Nephron progenitor cell (in vitro differentiated cells): ENCODE measurements at regions not wholly inside any gene's neighbourhood (a gene's known extent, or its start where the extent isn't known, plus 50 kb on each side); places are given as distances from the start of the nearest gene placed in this dataset.

Experiments
- DNase-seq: peaks from one replicate; pipeline ENCODE4 v3.0.0; 2021
- H3K27ac Mint-ChIP-seq: 2 replicates; pipeline ENCODE4 v1.8.0; 2021; ENCODE audit warnings: mild to moderate bottlenecking, moderate library complexity, mixed read lengths
- H3K27me3 Mint-ChIP-seq: 2 replicates; pipeline ENCODE4 v1.8.0; 2021; ENCODE audit warnings: mild to moderate bottlenecking, low read depth, mixed read lengths; ENCODE audit not compliant: poor library complexity
- H3K36me3 Mint-ChIP-seq: 2 replicates; pipeline ENCODE4 v1.8.0; 2021; ENCODE audit warnings: low read depth, mixed read lengths
- H3K4me1 Mint-ChIP-seq: 2 replicates; pipeline ENCODE4 v1.8.0; 2021; ENCODE audit warnings: mixed read lengths
- H3K4me3 Mint-ChIP-seq: 2 replicates; pipeline ENCODE4 v1.8.0; 2021; ENCODE audit warnings: mild to moderate bottlenecking, moderate library complexity, mixed read lengths
- H3K9me3 Mint-ChIP-seq: 2 replicates; pipeline ENCODE4 v1.8.0; 2021; ENCODE audit warnings: mild to moderate bottlenecking, moderate library complexity, mixed read lengths
- TF ChIP-seq, protein P1 (sequence below): fragments of 200-600 bp; sonication (generic); IDR thresholded peaks from 2 replicates; pipeline ENCODE4 v1.5.0; 2021; ENCODE audit warnings: antibody characterized with exemption

DNA sequence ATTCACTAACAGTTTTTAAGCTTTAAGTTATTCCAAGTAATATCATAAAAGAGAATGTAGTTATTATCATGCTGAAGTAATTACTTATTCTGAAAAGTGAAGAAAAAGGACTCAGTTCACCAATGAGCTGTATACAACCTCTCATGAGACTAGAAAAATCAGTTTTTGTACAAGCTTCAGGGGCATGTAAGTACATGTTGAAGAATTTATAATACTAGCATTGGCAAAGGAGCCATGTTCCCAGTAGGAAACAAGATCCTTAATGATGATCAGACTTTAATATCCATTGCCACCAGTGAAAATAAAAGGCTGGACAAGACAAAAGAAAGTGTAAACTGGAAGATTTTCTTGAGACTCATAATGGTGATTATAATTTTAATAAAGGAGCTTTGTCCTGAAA, 532.8 kb downstream of the PLOD2 start:
- Mint-ChIP-seq H3K4me1 (no peaks in the 10 kb centered on the region), H3K27me3 (no peaks in the 10 kb centered on the region), H3K9me3 (peaks cover 31% of the 10 kb centered on the region), H3K36me3 (no peaks in the 10 kb centered on the region), H3K27ac (no peak overlapping the region), H3K4me3 (no peak overlapping the region)
- DNase-seq, result no peak
- TF ChIP-seq, protein P1, sequence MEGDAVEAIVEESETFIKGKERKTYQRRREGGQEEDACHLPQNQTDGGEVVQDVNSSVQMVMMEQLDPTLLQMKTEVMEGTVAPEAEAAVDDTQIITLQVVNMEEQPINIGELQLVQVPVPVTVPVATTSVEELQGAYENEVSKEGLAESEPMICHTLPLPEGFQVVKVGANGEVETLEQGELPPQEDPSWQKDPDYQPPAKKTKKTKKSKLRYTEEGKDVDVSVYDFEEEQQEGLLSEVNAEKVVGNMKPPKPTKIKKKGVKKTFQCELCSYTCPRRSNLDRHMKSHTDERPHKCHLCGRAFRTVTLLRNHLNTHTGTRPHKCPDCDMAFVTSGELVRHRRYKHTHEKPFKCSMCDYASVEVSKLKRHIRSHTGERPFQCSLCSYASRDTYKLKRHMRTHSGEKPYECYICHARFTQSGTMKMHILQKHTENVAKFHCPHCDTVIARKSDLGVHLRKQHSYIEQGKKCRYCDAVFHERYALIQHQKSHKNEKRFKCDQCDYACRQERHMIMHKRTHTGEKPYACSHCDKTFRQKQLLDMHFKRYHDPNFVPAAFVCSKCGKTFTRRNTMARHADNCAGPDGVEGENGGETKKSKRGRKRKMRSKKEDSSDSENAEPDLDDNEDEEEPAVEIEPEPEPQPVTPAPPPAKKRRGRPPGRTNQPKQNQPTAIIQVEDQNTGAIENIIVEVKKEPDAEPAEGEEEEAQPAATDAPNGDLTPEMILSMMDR, result no peak

DNA sequence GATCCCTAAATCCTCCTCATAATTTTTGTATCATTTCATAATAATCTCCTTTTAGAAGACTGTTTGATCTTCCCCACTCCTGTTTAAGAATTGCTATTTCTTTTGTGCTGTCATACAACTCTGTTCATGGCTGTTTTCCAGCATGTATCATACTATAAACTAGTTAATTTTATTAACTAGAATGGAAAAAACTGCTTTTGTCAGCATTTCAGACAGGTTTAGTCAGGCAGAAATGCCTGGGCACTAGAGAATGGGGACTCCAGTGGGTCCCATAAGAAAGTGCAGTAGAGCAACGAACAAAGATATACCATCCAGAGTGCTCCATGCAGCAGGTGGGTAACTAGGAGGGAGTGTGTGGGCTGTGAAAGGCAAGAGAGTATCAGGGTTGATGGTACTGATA, 523.9 kb downstream of the PLOD2 start:
- Mint-ChIP-seq H3K4me1 (peaks cover 5% of the 10 kb centered on the region), H3K4me3 (no peak overlapping the region), H3K27me3 (no peaks in the 10 kb centered on the region), H3K36me3 (no peaks in the 10 kb centered on the region), H3K9me3 (peaks cover 10% of the 10 kb centered on the region), H3K27ac (no peak overlapping the region)
- no peak for DNase-seq
- TF ChIP-seq, protein P1, result no peak

DNA sequence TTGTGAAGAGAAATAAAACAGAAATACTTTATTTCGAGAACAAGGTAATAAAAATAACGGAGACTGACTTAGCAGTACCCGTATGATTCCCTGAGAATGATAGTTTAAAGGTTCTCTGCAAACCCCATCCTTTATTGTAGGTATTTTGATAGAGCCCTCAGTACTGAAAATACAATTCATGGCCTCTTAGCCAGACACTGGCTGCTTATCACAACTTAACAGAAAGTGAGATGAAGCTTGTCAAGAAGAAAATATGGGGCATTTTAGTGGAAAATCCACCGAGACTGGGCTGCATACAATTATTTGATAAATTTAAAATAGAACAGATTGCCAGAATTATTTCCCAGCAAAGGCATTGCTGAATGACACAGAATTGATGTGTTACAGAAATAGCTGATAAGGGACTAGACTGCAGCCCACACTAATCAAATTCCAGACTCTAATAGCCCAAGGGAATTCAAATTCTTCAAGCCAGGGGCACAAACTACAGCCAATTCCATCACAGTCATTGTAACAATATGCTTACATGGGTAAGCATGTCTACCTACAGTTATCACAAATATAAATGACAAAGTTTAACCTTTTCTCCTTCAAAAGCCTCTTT, 521.9 kb downstream of the PLOD2 start:
- peaks cover 5% of the 10 kb centered on the region for H3K4me1 Mint-ChIP-seq
- no peak for DNase-seq
- no peak overlapping the region for H3K4me3 Mint-ChIP-seq
- no peaks in the 10 kb centered on the region for H3K9me3 Mint-ChIP-seq
- H3K27ac Mint-ChIP-seq, result no peak overlapping the region
- no peaks in the 10 kb centered on the region for H3K36me3 Mint-ChIP-seq
- TF ChIP-seq, protein P1, result no peak
- H3K27me3 Mint-ChIP-seq, result no peaks in the 10 kb centered on the region

DNA sequence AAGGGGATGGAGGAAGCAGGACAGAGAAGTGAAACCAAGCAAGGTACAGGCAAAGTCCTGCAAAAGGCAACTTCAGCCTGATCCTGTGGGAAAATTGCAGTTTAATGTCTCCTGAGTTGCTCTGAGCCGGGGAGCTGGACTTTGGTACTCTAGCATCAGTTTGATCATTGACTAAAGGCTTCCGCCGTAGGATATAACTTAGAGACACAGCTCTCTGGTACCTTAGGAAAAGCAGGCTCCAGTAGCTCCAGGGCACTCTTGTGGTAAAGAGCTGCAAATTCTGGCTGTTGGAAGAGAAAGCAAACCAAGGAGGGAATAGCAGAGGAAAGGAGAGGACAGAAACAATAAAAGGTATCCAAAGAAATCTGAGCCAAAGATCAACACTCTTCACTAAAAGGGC, 521.1 kb downstream of the PLOD2 start:
- TF ChIP-seq, protein P1, result no peak
- H3K27me3 Mint-ChIP-seq, result no peaks in the 10 kb centered on the region
- DNase-seq, result no peak
- no peaks in the 10 kb centered on the region for H3K36me3 Mint-ChIP-seq
- H3K27ac Mint-ChIP-seq, result no peak overlapping the region
- no peak overlapping the region for H3K4me3 Mint-ChIP-seq
- H3K4me1 Mint-ChIP-seq, result peaks cover 5% of the 10 kb centered on the region
- no peaks in the 10 kb centered on the region for H3K9me3 Mint-ChIP-seq

DNA sequence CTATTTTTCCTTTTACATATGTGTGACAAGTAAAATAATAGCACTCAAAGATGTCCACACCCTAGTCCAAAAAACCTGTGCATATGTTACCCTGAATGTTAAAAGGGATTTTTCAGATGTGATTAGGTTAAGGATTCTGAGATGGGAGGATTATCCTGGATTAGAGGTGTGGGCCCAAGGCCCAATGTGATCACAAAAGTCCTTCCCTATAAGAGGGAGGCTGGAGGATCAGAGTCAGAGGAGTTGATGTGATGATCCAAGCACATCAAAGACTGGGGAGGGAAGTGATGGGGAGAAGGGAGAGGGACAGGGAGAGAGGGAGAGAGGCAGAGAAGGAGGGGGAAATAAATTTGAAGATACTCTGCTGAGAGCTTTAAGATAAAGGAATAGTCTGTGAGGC, 512.6 kb downstream of the PLOD2 start:
- TF ChIP-seq, protein P1, result no peak

DNA sequence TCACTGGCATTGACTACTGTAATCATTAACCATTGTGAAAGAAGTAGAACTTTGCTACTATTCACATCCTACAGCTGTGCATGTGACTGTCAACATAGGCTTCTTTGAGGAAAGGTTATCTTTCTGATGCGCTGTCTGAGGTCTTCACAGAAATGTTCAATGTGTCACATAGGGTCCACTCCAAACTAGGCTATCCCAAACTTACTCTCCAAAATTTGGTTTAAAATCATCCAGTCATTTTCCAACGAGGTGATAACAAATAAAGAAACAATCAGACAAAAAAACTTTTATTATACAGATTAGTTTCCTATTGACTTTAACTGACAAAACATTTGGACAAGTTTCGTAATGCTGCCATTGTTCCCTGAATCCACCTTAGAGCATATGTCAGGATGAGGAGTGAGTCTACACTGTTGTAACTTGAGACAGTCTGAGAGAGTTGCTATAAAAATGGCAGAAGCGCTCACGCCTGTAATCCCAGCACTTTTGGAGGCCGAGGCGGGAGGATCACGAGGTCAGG, 511.6 kb downstream of the PLOD2 start:
- Mint-ChIP-seq H3K36me3 (no peaks in the 10 kb centered on the region), H3K27me3 (peaks cover 3% of the 10 kb centered on the region), H3K27ac (no peak overlapping the region), H3K4me3 (no peak overlapping the region), H3K9me3 (peaks cover 8% of the 10 kb centered on the region), H3K4me1 (no peaks in the 10 kb centered on the region)
- DNase-seq, result no peak
- TF ChIP-seq, protein P1, result no peak

More for the DNA sequence above, 512.6 kb downstream of the PLOD2 start:
- Mint-ChIP-seq H3K36me3 (no peaks in the 10 kb centered on the region), H3K4me1 (no peaks in the 10 kb centered on the region), H3K9me3 (peaks cover 8% of the 10 kb centered on the region), H3K27me3 (peaks cover 3% of the 10 kb centered on the region), H3K4me3 (no peak overlapping the region), H3K27ac (no peak overlapping the region)
- no peak for DNase-seq
